T-helper 2 cell treated with Interferon-gamma antibody and Interleukin-4, amounts not matched to agents 5 μg/mL and 100 μg/mL, for 36 hours (primary cell): ENCODE measurements at regions not wholly inside any gene's neighbourhood (a gene's known extent, or its start where the extent isn't known, plus 50 kb on each side); places are given as distances from the start of the nearest gene placed in this dataset.

Experiments
- DNase-seq: peaks from one replicate; pipeline ENCODE4 v3.0.0; 2021; ENCODE audit warnings: low spot score
- H3K27ac Mint-ChIP-seq: one replicate; pipeline ENCODE4 v1.8.0; 2021; ENCODE audit warnings: mild to moderate bottlenecking, mixed read lengths
- H3K27me3 Mint-ChIP-seq: one replicate; pipeline ENCODE4 v1.8.0; 2021; ENCODE audit warnings: low read depth, mixed read lengths
- H3K36me3 Mint-ChIP-seq: one replicate; pipeline ENCODE4 v1.8.0; 2021; ENCODE audit warnings: low read depth, mixed read lengths
- H3K4me1 Mint-ChIP-seq: one replicate; pipeline ENCODE4 v1.8.0; 2021; ENCODE audit warnings: low read depth, mixed read lengths
- H3K4me3 Mint-ChIP-seq: one replicate; pipeline ENCODE4 v1.8.0; 2022; ENCODE audit warnings: mild to moderate bottlenecking, moderate library complexity, mixed read lengths
- H3K9me3 Mint-ChIP-seq: one replicate; pipeline ENCODE4 v1.8.0; 2021; ENCODE audit warnings: mixed read lengths

DNA sequence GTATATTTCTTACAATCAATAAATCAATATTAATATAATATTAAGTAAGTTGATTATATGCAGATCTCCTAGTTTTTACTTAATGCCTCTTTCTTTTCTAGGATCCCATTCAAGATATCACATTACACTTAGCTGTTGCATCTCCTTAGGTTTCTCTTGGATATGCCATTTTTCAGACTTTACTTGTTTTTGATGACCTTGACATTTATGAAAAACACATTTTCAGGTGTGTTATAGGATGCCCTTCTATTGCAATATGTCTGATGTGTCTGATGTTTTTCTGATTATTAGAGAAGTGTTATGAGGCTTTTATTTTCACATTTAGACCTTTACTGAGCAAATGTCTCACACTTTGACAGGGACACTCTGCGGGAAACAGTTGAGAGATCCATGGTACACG, 933.6 kb upstream of the CNTNAP5 start:
- DNase-seq: no peak
- no peaks in the 10 kb centered on the region for H3K4me1 Mint-ChIP-seq
- no peak overlapping the region for H3K27ac Mint-ChIP-seq
- H3K4me3 Mint-ChIP-seq: no peak overlapping the region
- H3K9me3 Mint-ChIP-seq: peaks cover 27% of the 10 kb centered on the region
- H3K27me3 Mint-ChIP-seq: no peaks in the 10 kb centered on the region
- H3K36me3 Mint-ChIP-seq: no peaks in the 10 kb centered on the region

DNA sequence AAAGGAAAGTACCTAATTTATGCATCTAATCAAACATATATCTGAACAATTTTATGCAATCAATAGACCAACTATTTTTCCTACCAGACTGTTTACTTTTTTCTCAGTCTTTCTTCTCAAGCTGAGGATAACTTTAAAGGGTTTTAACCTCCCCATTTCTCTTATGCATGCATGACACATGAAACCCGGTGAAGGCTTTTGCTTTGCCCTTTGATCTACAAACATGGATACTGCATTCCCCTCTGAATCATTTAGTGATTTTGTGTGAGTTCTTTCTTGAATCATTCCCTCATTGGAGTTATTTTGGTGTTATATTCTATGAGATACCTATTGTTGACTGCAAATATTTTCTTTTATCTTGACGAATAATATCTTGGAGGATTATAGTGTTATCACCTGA, 931.9 kb upstream of the CNTNAP5 start:
- H3K36me3 Mint-ChIP-seq: no peaks in the 10 kb centered on the region
- peaks cover 28% of the 10 kb centered on the region for H3K9me3 Mint-ChIP-seq
- H3K27me3 Mint-ChIP-seq: no peaks in the 10 kb centered on the region
- no peak for DNase-seq
- no peaks in the 10 kb centered on the region for H3K4me1 Mint-ChIP-seq
- no peak overlapping the region for H3K27ac Mint-ChIP-seq
- no peak overlapping the region for H3K4me3 Mint-ChIP-seq

DNA sequence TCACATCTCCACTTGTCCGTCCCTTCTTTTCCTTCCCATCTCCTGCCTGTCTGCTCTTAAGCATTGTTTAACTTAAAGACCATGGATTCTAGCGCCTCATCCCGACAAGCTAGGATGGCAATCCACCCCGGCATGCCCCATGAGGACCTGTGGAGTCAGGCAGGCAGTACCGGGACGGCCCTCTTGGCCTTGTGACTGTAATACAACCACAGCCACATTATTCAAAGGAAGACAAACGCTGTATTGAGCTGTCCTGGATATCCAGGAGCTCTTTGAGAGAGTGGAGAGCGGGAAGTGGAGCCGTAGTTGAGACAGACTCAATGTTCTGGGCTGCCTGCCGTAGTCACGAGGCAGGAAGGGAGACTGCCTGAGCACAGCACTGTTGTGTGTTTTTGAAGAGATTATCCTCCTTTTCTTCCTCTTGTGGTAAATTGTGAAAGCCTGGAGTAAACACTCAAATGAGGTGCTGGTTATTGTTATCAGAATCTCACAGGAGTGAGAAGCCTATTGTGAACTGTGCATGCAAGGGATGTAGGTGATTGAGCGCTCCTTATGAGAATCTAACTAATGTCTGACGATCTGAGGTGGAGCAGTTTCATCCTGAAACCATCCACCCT, 929.8 kb upstream of the CNTNAP5 start:
- DNase-seq: no peak
- H3K27me3 Mint-ChIP-seq: no peaks in the 10 kb centered on the region
- peaks cover 32% of the 10 kb centered on the region for H3K9me3 Mint-ChIP-seq

DNA sequence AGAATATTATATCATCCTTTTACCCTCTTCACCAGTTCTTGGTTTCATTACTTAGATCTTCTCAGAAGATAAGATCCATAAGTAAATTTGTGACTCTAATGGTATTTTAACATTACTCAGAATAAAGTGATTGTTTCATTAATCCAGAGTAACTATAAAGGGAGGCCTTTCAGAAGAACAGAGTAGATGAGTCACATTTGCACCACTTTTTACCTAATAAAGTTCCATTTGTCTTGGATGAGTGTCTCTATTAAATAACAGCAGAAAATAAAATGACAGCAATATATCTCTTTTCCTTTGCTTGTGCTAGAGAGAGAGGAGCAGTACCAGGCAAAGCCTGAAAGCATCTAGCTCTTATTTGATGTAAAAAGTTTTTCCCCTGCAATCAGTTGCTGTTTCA, 926.5 kb upstream of the CNTNAP5 start:
- Mint-ChIP-seq H3K27ac (no peak overlapping the region), H3K36me3 (no peaks in the 10 kb centered on the region), H3K4me1 (no peaks in the 10 kb centered on the region), H3K4me3 (no peak overlapping the region), H3K27me3 (no peaks in the 10 kb centered on the region), H3K9me3 (peaks cover 35% of the 10 kb centered on the region)
- no peak for DNase-seq

More for the DNA sequence above, 929.8 kb upstream of the CNTNAP5 start:
- Mint-ChIP-seq H3K27ac (no peak overlapping the region), H3K36me3 (no peaks in the 10 kb centered on the region), H3K4me1 (no peaks in the 10 kb centered on the region), H3K4me3 (no peak overlapping the region)

DNA sequence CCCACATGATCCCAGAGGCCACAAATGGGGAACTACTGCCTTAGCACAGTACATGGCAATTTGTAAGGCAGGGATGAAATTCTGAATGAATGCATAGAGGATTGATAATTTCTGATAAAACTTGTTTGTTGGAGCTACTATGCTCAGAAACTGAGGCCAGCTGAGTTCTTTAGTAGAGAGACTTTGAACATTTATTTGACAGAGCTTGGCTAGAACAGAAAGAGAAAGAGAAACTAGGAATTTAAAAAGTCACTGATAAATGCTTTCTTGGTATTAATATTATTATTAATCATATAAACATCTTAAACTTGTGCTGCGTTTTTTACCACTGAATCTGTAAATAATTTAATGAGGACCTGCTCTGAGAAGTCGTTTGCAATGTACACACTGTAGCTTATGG, 923.7 kb upstream of the CNTNAP5 start:
- no peaks in the 10 kb centered on the region for H3K27me3 Mint-ChIP-seq
- H3K4me3 Mint-ChIP-seq: no peak overlapping the region
- H3K27ac Mint-ChIP-seq: no peak overlapping the region
- H3K36me3 Mint-ChIP-seq: no peaks in the 10 kb centered on the region
- H3K4me1 Mint-ChIP-seq: no peaks in the 10 kb centered on the region
- H3K9me3 Mint-ChIP-seq: peaks cover 38% of the 10 kb centered on the region
- DNase-seq: no peak

DNA sequence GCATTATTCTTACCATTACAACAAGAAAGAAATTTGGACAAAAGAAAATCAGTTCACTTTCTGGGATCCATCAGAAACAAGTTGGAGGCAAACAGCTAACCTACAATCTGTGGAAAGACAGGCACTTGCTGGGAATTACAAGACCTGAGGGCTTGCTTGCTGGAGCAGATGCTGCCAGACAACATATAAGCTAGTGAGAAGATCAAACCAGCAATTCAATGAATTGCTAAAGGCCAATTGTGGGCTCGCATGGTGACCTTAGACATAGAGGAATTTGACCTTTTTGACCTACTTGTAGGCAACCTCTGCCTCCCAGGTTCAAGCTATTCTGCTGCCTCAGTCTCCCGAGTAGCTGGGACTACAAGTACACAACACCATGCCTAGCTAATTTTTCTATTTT, 921.2 kb upstream of the CNTNAP5 start:
- H3K4me1 Mint-ChIP-seq: no peaks in the 10 kb centered on the region
- H3K27ac Mint-ChIP-seq: no peak overlapping the region
- no peaks in the 10 kb centered on the region for H3K27me3 Mint-ChIP-seq
- no peaks in the 10 kb centered on the region for H3K36me3 Mint-ChIP-seq
- H3K9me3 Mint-ChIP-seq: peaks cover 31% of the 10 kb centered on the region
- DNase-seq: no peak
- H3K4me3 Mint-ChIP-seq: no peak overlapping the region

DNA sequence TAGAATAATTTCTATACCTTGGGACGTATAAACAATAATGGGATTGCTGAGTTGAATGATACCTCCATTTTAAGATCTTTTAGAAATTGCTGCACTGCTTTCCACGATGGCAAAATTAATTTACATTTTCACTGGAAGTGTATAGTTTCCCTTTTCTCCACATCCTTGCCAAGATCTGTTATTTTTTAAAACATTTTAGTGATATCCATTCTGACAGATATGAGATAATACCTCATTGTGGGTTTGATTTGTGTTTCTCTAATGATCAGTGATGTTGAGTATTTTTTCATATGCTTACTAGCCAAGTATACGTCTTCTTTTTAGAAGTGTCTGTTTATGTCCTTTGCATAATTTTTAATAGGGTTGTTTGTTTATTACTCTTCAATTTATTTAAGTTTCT, 908.5 kb upstream of the CNTNAP5 start:
- Mint-ChIP-seq H3K9me3 (peaks cover 66% of the 10 kb centered on the region), H3K4me3 (no peak overlapping the region), H3K27me3 (no peaks in the 10 kb centered on the region), H3K27ac (no peak overlapping the region), H3K36me3 (no peaks in the 10 kb centered on the region), H3K4me1 (no peaks in the 10 kb centered on the region)
- DNase-seq: no peak

DNA sequence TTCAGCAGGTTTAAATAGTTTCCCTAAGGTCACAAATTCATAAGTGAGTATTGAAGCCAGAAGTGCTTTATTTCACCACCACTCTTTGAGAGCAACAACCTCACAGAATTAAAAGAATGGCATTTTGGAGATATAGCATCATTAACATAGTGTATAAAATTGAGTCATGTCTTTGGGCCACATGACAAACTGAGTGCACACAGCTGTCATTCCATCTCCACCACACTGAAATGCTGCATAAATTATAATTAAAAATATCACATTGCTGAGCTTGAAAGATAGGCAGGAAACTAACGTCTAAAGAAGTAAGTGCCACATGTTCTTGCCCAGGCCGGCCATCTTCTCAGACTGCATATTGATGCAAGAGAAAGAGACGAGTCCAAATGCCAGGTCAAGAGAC, 897.9 kb upstream of the CNTNAP5 start:
- no peaks in the 10 kb centered on the region for H3K4me1 Mint-ChIP-seq
- no peaks in the 10 kb centered on the region for H3K36me3 Mint-ChIP-seq
- DNase-seq: no peak
- peaks cover 36% of the 10 kb centered on the region for H3K9me3 Mint-ChIP-seq
- H3K27me3 Mint-ChIP-seq: no peaks in the 10 kb centered on the region
- H3K27ac Mint-ChIP-seq: no peak overlapping the region
- no peak overlapping the region for H3K4me3 Mint-ChIP-seq

DNA sequence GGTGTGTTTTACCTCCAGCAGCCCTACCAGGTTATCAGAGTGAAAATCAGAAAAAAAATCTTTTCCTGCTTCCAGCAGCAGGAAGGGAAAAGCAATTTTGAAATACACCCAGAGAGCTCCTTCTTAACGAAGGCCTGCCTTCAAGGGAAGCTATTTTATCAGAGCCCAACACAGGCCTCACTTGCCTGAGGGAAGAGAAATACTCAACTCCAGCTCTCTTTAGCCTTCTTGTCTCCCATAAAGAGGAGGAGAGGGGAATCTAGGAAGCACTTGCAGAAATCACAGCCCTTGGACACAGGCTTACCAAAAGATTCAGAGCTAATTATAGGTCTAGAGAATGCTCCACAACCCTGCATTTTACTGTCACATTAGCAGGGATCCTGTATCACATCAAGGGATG, 896.1 kb upstream of the CNTNAP5 start:
- Mint-ChIP-seq H3K27me3 (no peaks in the 10 kb centered on the region), H3K4me1 (no peaks in the 10 kb centered on the region), H3K4me3 (no peak overlapping the region), H3K36me3 (no peaks in the 10 kb centered on the region), H3K9me3 (peaks cover 35% of the 10 kb centered on the region), H3K27ac (no peak overlapping the region)
- no peak for DNase-seq

DNA sequence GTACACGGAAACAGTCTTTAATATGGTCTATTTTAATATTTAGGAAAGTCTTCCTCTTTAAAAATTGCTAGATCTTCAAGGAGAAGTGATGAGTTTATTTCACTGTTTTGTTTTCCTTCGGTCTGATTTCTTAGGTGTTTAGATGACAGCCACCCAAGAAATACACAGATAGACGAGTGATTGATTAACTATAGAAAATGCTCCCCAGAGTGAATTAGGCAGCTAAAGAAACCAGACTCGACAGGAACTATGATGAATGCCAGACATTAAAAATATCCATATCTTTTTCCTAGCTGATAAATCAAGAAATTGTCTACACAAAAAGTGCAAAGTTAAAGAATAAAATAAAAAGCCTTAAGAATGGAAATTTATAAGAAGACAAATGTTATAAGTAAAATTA, 888.7 kb upstream of the CNTNAP5 start:
- Mint-ChIP-seq H3K4me1 (no peaks in the 10 kb centered on the region), H3K4me3 (no peak overlapping the region)
- DNase-seq: no peak

DNA sequence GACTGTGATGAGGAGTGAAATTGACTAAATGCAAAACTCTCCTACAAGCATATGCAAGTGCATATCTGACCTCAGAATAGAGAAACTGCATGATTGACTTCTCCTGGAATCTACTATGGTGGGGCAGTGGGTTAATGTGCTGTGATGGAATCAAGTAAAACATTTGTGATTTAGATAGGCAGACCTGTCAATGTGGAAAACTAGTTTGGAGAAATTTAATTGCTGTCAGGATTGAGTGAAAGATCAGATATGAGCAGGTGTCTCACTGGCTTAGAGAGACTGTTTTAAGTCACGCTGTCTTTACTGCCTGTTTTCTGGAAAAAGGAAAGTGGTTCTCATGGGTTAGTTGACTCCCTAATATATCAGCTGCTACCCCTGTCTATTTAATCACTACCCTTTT, 881.0 kb upstream of the CNTNAP5 start:
- H3K4me1 Mint-ChIP-seq: no peaks in the 10 kb centered on the region
- H3K36me3 Mint-ChIP-seq: no peaks in the 10 kb centered on the region
- no peak overlapping the region for H3K4me3 Mint-ChIP-seq
- DNase-seq: no peak
- peaks cover 43% of the 10 kb centered on the region for H3K9me3 Mint-ChIP-seq
- no peaks in the 10 kb centered on the region for H3K27me3 Mint-ChIP-seq
- no peak overlapping the region for H3K27ac Mint-ChIP-seq

More for the DNA sequence above, 888.7 kb upstream of the CNTNAP5 start:
- Mint-ChIP-seq H3K27ac (no peak overlapping the region), H3K27me3 (no peaks in the 10 kb centered on the region), H3K36me3 (no peaks in the 10 kb centered on the region), H3K9me3 (peaks cover 28% of the 10 kb centered on the region)

DNA sequence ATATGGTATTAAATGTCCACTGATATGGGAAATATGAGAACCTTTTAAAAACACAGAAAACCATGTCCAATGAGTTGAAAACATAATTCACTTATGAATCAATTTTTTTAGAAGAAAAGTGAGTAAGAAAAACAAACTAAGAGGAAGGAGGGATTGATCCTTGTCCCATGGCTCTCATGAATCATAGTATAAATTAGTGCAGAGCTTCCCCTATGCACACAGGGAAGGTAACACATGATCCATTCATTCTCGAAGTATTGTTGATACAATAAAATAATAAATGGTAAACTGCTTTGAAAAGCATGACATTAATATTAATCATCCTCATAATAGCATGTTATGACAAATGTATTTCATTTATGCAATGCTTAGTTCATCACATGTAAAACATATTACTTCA, 872.0 kb upstream of the CNTNAP5 start:
- no peak overlapping the region for H3K4me3 Mint-ChIP-seq
- DNase-seq: no peak
- no peaks in the 10 kb centered on the region for H3K4me1 Mint-ChIP-seq
- no peak overlapping the region for H3K27ac Mint-ChIP-seq
- no peaks in the 10 kb centered on the region for H3K27me3 Mint-ChIP-seq
- H3K9me3 Mint-ChIP-seq: peaks cover 15% of the 10 kb centered on the region
- no peaks in the 10 kb centered on the region for H3K36me3 Mint-ChIP-seq

DNA sequence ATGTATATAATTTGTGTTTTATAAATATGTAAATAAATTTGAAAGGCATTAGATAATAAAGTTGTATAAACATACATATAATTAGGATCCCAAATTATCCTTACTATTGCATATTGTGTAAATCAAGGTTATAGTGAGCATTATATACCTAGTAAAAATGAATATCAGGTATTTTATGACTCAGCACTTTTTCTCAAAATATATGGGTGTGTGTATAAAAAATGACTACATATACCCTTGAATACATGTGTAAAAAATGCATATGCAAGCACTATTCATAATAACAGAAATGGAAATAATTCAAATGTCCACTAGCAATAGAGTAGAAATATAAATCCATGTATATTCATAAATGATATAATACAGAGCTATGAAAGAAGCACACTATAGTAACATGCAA, 870.9 kb upstream of the CNTNAP5 start:
- no peak overlapping the region for H3K27ac Mint-ChIP-seq
- no peak overlapping the region for H3K4me3 Mint-ChIP-seq
- DNase-seq: no peak
- H3K36me3 Mint-ChIP-seq: no peaks in the 10 kb centered on the region
- H3K9me3 Mint-ChIP-seq: peaks cover 12% of the 10 kb centered on the region
- H3K27me3 Mint-ChIP-seq: no peaks in the 10 kb centered on the region
- H3K4me1 Mint-ChIP-seq: no peaks in the 10 kb centered on the region

DNA sequence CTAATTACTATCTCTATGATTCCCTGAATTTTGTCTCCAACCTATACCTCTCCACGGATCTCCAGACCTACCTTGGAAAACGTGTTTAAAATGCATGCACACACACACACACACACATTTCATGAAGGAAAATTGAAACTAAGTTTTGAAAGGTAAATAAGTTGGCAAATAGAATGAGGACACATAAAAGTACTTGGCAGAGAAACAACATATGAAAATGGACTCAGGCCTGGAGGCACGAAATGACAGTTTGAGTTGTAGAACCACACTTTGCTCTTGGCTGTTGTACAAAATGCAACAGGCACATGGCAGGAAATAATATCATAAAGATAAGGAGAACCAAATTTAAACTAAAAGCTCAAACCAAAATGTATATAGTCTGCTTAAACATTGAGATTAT, 868.1 kb upstream of the CNTNAP5 start:
- no peak for DNase-seq
- Mint-ChIP-seq H3K4me1 (no peaks in the 10 kb centered on the region), H3K9me3 (peaks cover 28% of the 10 kb centered on the region), H3K27ac (no peak overlapping the region), H3K4me3 (no peak overlapping the region), H3K27me3 (no peaks in the 10 kb centered on the region), H3K36me3 (no peaks in the 10 kb centered on the region)

DNA sequence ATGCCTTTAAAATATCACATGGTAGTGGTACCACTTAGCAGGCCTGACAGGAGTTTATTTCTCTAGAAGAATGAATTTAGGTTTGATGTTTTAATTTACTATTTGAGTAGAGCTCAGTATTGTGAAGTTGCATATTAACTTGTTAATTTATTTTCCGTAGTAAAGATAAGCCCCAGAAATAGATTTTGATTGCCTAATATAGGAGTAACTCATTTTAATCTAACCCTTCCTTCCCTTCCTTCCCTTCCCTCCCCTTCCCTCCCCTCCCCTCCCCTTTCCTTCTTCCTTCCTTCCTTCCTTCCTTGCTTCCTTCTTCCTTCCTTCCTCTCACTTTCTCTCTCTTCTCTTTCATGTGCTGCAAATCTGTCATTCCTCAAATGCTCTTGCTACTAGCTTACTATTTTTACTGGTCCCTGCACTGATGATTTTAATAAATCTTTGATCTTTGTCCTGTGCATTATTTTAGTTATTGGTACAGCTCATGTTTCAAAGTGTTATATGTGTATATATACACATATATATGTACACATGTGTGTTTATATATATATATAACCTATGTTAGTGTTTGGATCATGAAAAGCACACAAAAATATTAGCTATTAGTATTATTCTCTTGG, 862.6 kb upstream of the CNTNAP5 start:
- Mint-ChIP-seq H3K9me3 (peaks cover 40% of the 10 kb centered on the region), H3K27ac (no peak overlapping the region), H3K4me1 (no peaks in the 10 kb centered on the region), H3K4me3 (no peak overlapping the region), H3K27me3 (no peaks in the 10 kb centered on the region), H3K36me3 (no peaks in the 10 kb centered on the region)
- no peak for DNase-seq
